ENCODE measurements at regions not wholly inside any gene's neighbourhood (a gene's known extent, or its start where the extent isn't known, plus 50 kb on each side); places are given as distances from the start of the nearest gene placed in this dataset.
"Not testable (repeated sequence)": the region's sequence is repeated elsewhere in the genome, so short reads cannot be mapped to it uniquely, and the experiment has no call there.

DNA sequence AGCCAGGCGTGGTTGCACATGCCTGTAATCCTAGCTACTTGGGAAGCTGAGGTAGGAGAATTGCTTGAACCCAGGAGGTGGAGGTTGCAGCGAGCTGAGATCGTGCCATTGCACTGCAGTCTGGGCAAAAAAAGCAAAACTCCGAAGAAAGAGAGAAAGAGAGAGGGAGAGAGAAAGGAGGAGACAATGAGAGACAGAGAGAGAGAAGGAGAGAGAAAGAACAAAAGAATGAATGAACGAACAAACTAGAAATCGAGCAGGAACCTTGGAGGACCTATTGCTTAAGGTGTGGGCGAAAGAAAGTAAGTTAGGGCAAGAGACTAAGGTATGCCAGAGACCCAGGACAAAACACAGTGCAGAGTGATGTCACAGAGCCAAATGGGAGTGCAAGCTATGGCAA is 102.8 kb upstream of the FBXO28 start:
- POLR2A ChIA-PET; ATAC-seq (replicated peaks in 1 of 4); H3K4me3 ChIP-seq (ENCODE audit: control insufficient read depth in 1 of 2, extremely low read depth in 1 of 2, low read length in 1 of 2); H3K27ac Mint-ChIP-seq; H3K9me3 ChIP-seq; H3K36me3 ChIP-seq (ENCODE audit: control insufficient read depth in 2 of 2, extremely low read depth in 1 of 2, insufficient read depth in 1 of 2, low read length in 1 of 2); H3K9me3 Mint-ChIP-seq; H3K27me3 ChIP-seq (replicated peaks in 1 of 2; ENCODE audit: control insufficient read depth in 2 of 2, extremely low read depth in 1 of 2, insufficient read depth in 2 of 2, low read length in 1 of 2); H3K27ac ChIP-seq (ENCODE audit: low read length); DNase-seq; H3K4me3 Mint-ChIP-seq; H3K27me3 Mint-ChIP-seq; H3K4me1 Mint-ChIP-seq; H3K36me3 Mint-ChIP-seq; H3K4me1 ChIP-seq (ENCODE audit: control insufficient read depth in 1 of 2, extremely low read depth in 1 of 2, insufficient read depth in 2 of 2, low read length in 2 of 2); CTCF ChIA-PET: not testable (repeated sequence)
- 100% methylated on average over 3 of the region's 7 CpGs for WGBS (ENCODE audit: insufficient coverage)

- H3K27me3 ChIP-seq (replicated peaks in 1 of 2; ENCODE audit: control insufficient read depth in 2 of 2, extremely low read depth in 1 of 2, insufficient read depth in 2 of 2, low read length in 1 of 2); H3K36me3 ChIP-seq (ENCODE audit: control insufficient read depth in 2 of 2, extremely low read depth in 1 of 2, insufficient read depth in 1 of 2, low read length in 1 of 2); H3K27ac Mint-ChIP-seq; ATAC-seq (replicated peaks in 1 of 4); H3K4me1 Mint-ChIP-seq; H3K4me3 ChIP-seq (ENCODE audit: control insufficient read depth in 1 of 2, extremely low read depth in 1 of 2, low read length in 1 of 2); H3K27ac ChIP-seq (ENCODE audit: low read length); H3K4me3 Mint-ChIP-seq; H3K27me3 Mint-ChIP-seq; CTCF ChIA-PET; H3K4me1 ChIP-seq (ENCODE audit: control insufficient read depth in 1 of 2, extremely low read depth in 1 of 2, insufficient read depth in 2 of 2, low read length in 2 of 2); POLR2A ChIA-PET; H3K9me3 ChIP-seq; DNase-seq; H3K9me3 Mint-ChIP-seq: not testable (repeated sequence)
- WGBS (ENCODE audit: insufficient coverage), result no CpG with 5 or more reads among the region's 3 CpGs
- peaks cover 15% of the 10 kb centered on the region for H3K36me3 Mint-ChIP-seq
These were observed 107.9 kb upstream of the FBXO28 start for GRCh38 chr1:224005973-224006372.

GRCh38 chr1:224004552-224005315 is 109.2 kb upstream of the FBXO28 start:
- H3K27me3 Mint-ChIP-seq; H3K27ac ChIP-seq (ENCODE audit: low read length); H3K4me3 Mint-ChIP-seq; POLR2A ChIA-PET; H3K36me3 ChIP-seq (ENCODE audit: control insufficient read depth in 2 of 2, extremely low read depth in 1 of 2, insufficient read depth in 1 of 2, low read length in 1 of 2); H3K9me3 Mint-ChIP-seq; H3K27me3 ChIP-seq (replicated peaks in 1 of 2; ENCODE audit: control insufficient read depth in 2 of 2, extremely low read depth in 1 of 2, insufficient read depth in 2 of 2, low read length in 1 of 2); H3K4me1 ChIP-seq (ENCODE audit: control insufficient read depth in 1 of 2, extremely low read depth in 1 of 2, insufficient read depth in 2 of 2, low read length in 2 of 2); H3K9me3 ChIP-seq; H3K4me3 ChIP-seq (ENCODE audit: control insufficient read depth in 1 of 2, extremely low read depth in 1 of 2, low read length in 1 of 2); H3K4me1 Mint-ChIP-seq: not testable (repeated sequence)
- CTCF ChIA-PET, result interaction anchor here in 1 of 2 donors (0.6 kb wide), 1 partner anchor 194 kb away, joined by 3 read pairs; no protein-coding TSS in a partner anchor
- H3K36me3 Mint-ChIP-seq, result peaks cover 15% of the 10 kb centered on the region
- whole genome bisulfite sequencing (ENCODE audit: insufficient coverage), result no CpG with 5 or more reads among the region's 4 CpGs
- peak in 2 of 4 experiments; percentile 27 to 35 for ATAC-seq (replicated peaks in 1 of 4)
- peak in 32 of 35 experiments; percentile 13 to 74 (median 49) for DNase-seq
- H3K27ac Mint-ChIP-seq, result peak overlapping the region; percentile 3 to 34

- H3K27me3 ChIP-seq (replicated peaks in 1 of 2; ENCODE audit: control insufficient read depth in 2 of 2, extremely low read depth in 1 of 2, insufficient read depth in 2 of 2, low read length in 1 of 2); DNase-seq; H3K9me3 Mint-ChIP-seq; H3K9me3 ChIP-seq; POLR2A ChIA-PET; H3K36me3 ChIP-seq (ENCODE audit: control insufficient read depth in 2 of 2, extremely low read depth in 1 of 2, insufficient read depth in 1 of 2, low read length in 1 of 2); H3K4me3 Mint-ChIP-seq; ATAC-seq (replicated peaks in 1 of 4); H3K27me3 Mint-ChIP-seq; H3K27ac Mint-ChIP-seq; CTCF ChIA-PET; H3K27ac ChIP-seq (ENCODE audit: low read length); H3K4me1 ChIP-seq (ENCODE audit: control insufficient read depth in 1 of 2, extremely low read depth in 1 of 2, insufficient read depth in 2 of 2, low read length in 2 of 2); H3K4me3 ChIP-seq (ENCODE audit: control insufficient read depth in 1 of 2, extremely low read depth in 1 of 2, low read length in 1 of 2): not testable (repeated sequence)
- no CpG with 5 or more reads among the region's 1 CpG for WGBS (ENCODE audit: insufficient coverage)
- peaks cover 0 to 11% (median 8%) of the 10 kb centered on the region in 3 donors for H3K4me1 Mint-ChIP-seq
- H3K36me3 Mint-ChIP-seq, result peaks cover 15% of the 10 kb centered on the region
These were observed 110.0 kb upstream of the FBXO28 start for GRCh38 chr1:224003896-224004295.

DNA sequence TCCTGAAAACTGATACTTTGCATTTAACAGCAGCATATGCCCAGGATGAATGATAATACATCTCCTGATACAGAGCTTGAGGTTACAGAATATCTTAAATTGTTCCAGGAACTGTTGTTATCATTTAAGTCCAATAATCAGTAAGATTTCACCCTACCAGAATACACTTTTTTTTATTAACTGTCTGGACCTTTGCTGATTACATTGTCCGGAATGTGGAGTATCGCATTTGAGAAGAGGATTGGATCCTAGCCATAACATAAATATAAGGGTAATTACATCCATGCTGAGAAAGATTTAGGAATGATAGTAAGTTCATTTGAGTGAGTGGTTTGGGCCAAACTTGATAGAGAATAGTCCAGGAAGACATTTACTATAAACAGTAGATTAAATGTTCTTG is 112.2 kb upstream of the FBXO28 start:
- H3K27me3 Mint-ChIP-seq; H3K36me3 Mint-ChIP-seq; CTCF ChIA-PET; DNase-seq; H3K27ac Mint-ChIP-seq; H3K27me3 ChIP-seq (replicated peaks in 1 of 2; ENCODE audit: control insufficient read depth in 2 of 2, extremely low read depth in 1 of 2, insufficient read depth in 2 of 2, low read length in 1 of 2); H3K4me3 Mint-ChIP-seq; H3K4me3 ChIP-seq (ENCODE audit: control insufficient read depth in 1 of 2, extremely low read depth in 1 of 2, low read length in 1 of 2); H3K36me3 ChIP-seq (ENCODE audit: control insufficient read depth in 2 of 2, extremely low read depth in 1 of 2, insufficient read depth in 1 of 2, low read length in 1 of 2); H3K9me3 ChIP-seq; ATAC-seq (replicated peaks in 1 of 4); H3K27ac ChIP-seq (ENCODE audit: low read length); POLR2A ChIA-PET; H3K9me3 Mint-ChIP-seq; H3K4me1 ChIP-seq (ENCODE audit: control insufficient read depth in 1 of 2, extremely low read depth in 1 of 2, insufficient read depth in 2 of 2, low read length in 2 of 2): not testable (repeated sequence)
- no CpG with 5 or more reads among the region's 2 CpGs for WGBS (ENCODE audit: insufficient coverage)
- peaks cover 0 to 21% (median 14%) of the 10 kb centered on the region in 3 donors for H3K4me1 Mint-ChIP-seq

DNA sequence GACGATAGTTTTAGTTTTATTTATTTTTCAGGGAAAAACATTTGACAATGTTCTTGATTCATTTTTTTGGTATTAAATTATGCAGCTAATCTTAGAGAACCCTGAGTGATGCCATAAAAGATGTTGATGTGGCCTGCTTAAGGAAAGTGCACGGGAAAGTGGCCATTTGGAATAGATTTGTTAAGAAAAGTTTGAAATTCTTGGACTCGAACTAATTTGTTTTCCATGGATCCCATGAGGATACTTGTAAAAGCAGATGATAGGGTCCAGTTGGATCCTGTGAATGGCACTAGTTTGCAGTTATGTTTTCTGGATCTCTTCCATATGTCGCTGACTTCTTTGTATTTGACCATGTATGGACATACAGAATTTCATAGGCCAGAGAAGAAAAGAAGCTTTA is 114.2 kb upstream of the FBXO28 start:
- ATAC-seq (replicated peaks in 1 of 4); CTCF ChIA-PET; H3K4me3 Mint-ChIP-seq; H3K36me3 Mint-ChIP-seq; H3K4me3 ChIP-seq (ENCODE audit: control insufficient read depth in 1 of 2, extremely low read depth in 1 of 2, low read length in 1 of 2); H3K4me1 ChIP-seq (ENCODE audit: control insufficient read depth in 1 of 2, extremely low read depth in 1 of 2, insufficient read depth in 2 of 2, low read length in 2 of 2); H3K27me3 Mint-ChIP-seq; H3K9me3 ChIP-seq; H3K27ac ChIP-seq (ENCODE audit: low read length); H3K36me3 ChIP-seq (ENCODE audit: control insufficient read depth in 2 of 2, extremely low read depth in 1 of 2, insufficient read depth in 1 of 2, low read length in 1 of 2); H3K27me3 ChIP-seq (replicated peaks in 1 of 2; ENCODE audit: control insufficient read depth in 2 of 2, extremely low read depth in 1 of 2, insufficient read depth in 2 of 2, low read length in 1 of 2); DNase-seq; H3K27ac Mint-ChIP-seq; H3K9me3 Mint-ChIP-seq; POLR2A ChIA-PET: not testable (repeated sequence)
- H3K4me1 Mint-ChIP-seq, result peaks cover 0 to 21% (median 14%) of the 10 kb centered on the region in 3 donors
- 100% methylated on average over 1 of the region's 4 CpGs for WGBS (ENCODE audit: insufficient coverage)
